ENCODE measurements at regions not wholly inside any gene's neighbourhood (a gene's known extent, or its start where the extent isn't known, plus 50 kb on each side); places are given as distances from the start of the nearest gene placed in this dataset.
"Not testable (repeated sequence)": the region's sequence is repeated elsewhere in the genome, so short reads cannot be mapped to it uniquely, and the experiment has no call there.

GRCh38 chr18:49693717-49694005 lies 119.7 kb downstream of the ACAA2 start:
- DNase-seq (ENCODE audit: low spot score): no peak

- DNase-seq (ENCODE audit: low spot score): no peak
Measured at GRCh38 chr18:49692906-49693716, 120.2 kb downstream of the ACAA2 start.

GRCh38 chr18:49691177-49691608 lies 122.1 kb downstream of the ACAA2 start:
- DNase-seq (ENCODE audit: low spot score): no peak

GRCh38 chr18:49690312-49690711 lies 123.0 kb downstream of the ACAA2 start:
- DNase-seq (ENCODE audit: low spot score): no peak

- DNase-seq (ENCODE audit: low spot score): no peak
Measured at GRCh38 chr18:49685231-49685942, 123.5 kb downstream of the LIPG start.

GRCh38 chr18:49682803-49683190 lies 120.9 kb downstream of the LIPG start:
- DNase-seq (ENCODE audit: low spot score): not testable (repeated sequence)

- DNase-seq (ENCODE audit: low spot score): no peak
Measured at GRCh38 chr18:49682173-49682802, 120.4 kb downstream of the LIPG start.

GRCh38 chr18:49681387-49681786 lies 119.5 kb downstream of the LIPG start:
- no peak for DNase-seq (ENCODE audit: low spot score)

GRCh38 chr18:49678440-49678839 lies 116.6 kb downstream of the LIPG start:
- no peak for DNase-seq (ENCODE audit: low spot score)

- no peak for DNase-seq (ENCODE audit: low spot score)
Measured at GRCh38 chr18:49677762-49678413, 116.0 kb downstream of the LIPG start.

GRCh38 chr18:49677081-49677480 lies 115.2 kb downstream of the LIPG start:
- DNase-seq (ENCODE audit: low spot score): no peak

- DNase-seq (ENCODE audit: low spot score): no peak
Measured at GRCh38 chr18:49673281-49673680, 111.4 kb downstream of the LIPG start.

GRCh38 chr18:49672853-49673252 lies 111.0 kb downstream of the LIPG start:
- no peak for DNase-seq (ENCODE audit: low spot score)

GRCh38 chr18:49669403-49669802 lies 107.5 kb downstream of the LIPG start:
- no peak for DNase-seq (ENCODE audit: low spot score)

- DNase-seq (ENCODE audit: low spot score): no peak
Measured at GRCh38 chr18:49668574-49669275, 106.9 kb downstream of the LIPG start.

- DNase-seq (ENCODE audit: low spot score): no peak
Measured at GRCh38 chr18:49667462-49667861, 105.6 kb downstream of the LIPG start.

- no peak for DNase-seq (ENCODE audit: low spot score)
Measured at GRCh38 chr18:49666045-49666775, 104.4 kb downstream of the LIPG start.

GRCh38 chr18:49663899-49664890 lies 102.3 kb downstream of the LIPG start:
- no peak for DNase-seq (ENCODE audit: low spot score)

GRCh38 chr18:49662506-49662905 lies 100.6 kb downstream of the LIPG start:
- no peak for DNase-seq (ENCODE audit: low spot score)

- no peak for DNase-seq (ENCODE audit: low spot score)
Measured at GRCh38 chr18:49658823-49659404, 97.1 kb downstream of the LIPG start.
